SK-N-SH treated with all-trans-retinoic acid at 6 μM for 48 hours (cell line): ENCODE measurements at regions not wholly inside any gene's neighbourhood (a gene's known extent, or its start where the extent isn't known, plus 50 kb on each side); places are given as distances from the start of the nearest gene placed in this dataset.
"Not testable (repeated sequence)": the region's sequence is repeated elsewhere in the genome, so short reads cannot be mapped to it uniquely, and the experiment has no call there.

Experiments
- CREB5 ChIP-seq: fragments of 250-450 bp; sonication (Bioruptor Pico); IDR thresholded peaks from 2 replicates; pipeline ENCODE4 v1.5.1; 2020; ENCODE audit warnings: low read depth, mild to moderate bottlenecking, moderate library complexity
- TCF4 ChIP-seq: fragments of 250-450 bp; sonication (Bioruptor Pico); IDR thresholded peaks from 2 replicates; pipeline ENCODE4 v1.8.0; 2021; ENCODE audit warnings: mild to moderate bottlenecking, moderate library complexity, borderline replicate concordance
- TSHZ2 ChIP-seq: fragments of 250-450 bp; sonication (Bioruptor Pico); IDR thresholded peaks from 2 replicates; pipeline ENCODE4 v1.5.0; 2020; ENCODE audit warnings: mild to moderate bottlenecking, moderate library complexity
- TF ChIP-seq, protein P1 (sequence below): fragments of 250-450 bp; sonication (Bioruptor Pico); IDR thresholded peaks from 2 replicates; pipeline ENCODE4 v1.8.0; 2020; ENCODE audit warnings: mild to moderate bottlenecking, moderate library complexity, borderline replicate concordance

DNA sequence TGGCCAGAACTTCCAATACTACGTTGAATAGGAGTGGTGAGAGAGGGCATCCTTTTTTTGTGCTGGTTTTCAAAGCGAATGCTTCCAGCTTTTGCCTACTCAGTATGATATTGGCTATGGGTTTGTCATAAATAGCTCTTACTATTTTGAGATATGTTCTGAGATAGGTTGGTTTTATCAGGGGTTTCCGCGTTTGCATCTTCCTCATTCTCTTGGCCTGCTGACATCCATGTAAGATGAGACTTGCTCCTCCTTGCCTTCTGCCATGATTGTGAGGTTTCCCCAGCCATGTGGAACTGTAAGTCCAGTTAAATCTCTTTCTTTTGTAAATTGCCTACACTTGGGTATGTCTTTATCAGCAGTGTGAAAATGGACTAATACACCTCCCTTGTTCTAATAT, 71.2 kb upstream of the C7orf33 start:
- TF ChIP-seq TCF4; TSHZ2 (CRISPR knock-in tag); CREB5 (CRISPR knock-in tag): not testable (repeated sequence)
- TF ChIP-seq, protein P1, sequence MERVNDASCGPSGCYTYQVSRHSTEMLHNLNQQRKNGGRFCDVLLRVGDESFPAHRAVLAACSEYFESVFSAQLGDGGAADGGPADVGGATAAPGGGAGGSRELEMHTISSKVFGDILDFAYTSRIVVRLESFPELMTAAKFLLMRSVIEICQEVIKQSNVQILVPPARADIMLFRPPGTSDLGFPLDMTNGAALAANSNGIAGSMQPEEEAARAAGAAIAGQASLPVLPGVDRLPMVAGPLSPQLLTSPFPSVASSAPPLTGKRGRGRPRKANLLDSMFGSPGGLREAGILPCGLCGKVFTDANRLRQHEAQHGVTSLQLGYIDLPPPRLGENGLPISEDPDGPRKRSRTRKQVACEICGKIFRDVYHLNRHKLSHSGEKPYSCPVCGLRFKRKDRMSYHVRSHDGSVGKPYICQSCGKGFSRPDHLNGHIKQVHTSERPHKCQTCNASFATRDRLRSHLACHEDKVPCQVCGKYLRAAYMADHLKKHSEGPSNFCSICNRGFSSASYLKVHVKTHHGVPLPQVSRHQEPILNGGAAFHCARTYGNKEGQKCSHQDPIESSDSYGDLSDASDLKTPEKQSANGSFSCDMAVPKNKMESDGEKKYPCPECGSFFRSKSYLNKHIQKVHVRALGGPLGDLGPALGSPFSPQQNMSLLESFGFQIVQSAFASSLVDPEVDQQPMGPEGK (CRISPR knock-in tag) = not testable (repeated sequence)
